ENCODE measurements at regions not wholly inside any gene's neighbourhood (a gene's known extent, or its start where the extent isn't known, plus 50 kb on each side); places are given as distances from the start of the nearest gene placed in this dataset.

- TF ChIP-seq ZFX (IDR thresholded peaks at IDR 0.05) (no peak), CTCF (conservative IDR thresholded peaks at IDR 0.05) (no peak)
- no peak overlapping the region for H3K27ac ChIP-seq
Observed at GRCh38 chr16:86026916-86027315, 128.0 kb downstream of the IRF8 start.

GRCh38 chr16:86027373-86028126 lies 128.6 kb downstream of the IRF8 start:
- TF ChIP-seq ZFX (IDR thresholded peaks at IDR 0.05) (no peak), CTCF (conservative IDR thresholded peaks at IDR 0.05) (no peak)
- H3K27ac ChIP-seq = no peak overlapping the region

GRCh38 chr16:86029131-86029741 lies 130.3 kb downstream of the IRF8 start:
- TF ChIP-seq ZFX (IDR thresholded peaks at IDR 0.05) (no peak), CTCF (conservative IDR thresholded peaks at IDR 0.05) (no peak)
- no peak overlapping the region for H3K27ac ChIP-seq

DNA sequence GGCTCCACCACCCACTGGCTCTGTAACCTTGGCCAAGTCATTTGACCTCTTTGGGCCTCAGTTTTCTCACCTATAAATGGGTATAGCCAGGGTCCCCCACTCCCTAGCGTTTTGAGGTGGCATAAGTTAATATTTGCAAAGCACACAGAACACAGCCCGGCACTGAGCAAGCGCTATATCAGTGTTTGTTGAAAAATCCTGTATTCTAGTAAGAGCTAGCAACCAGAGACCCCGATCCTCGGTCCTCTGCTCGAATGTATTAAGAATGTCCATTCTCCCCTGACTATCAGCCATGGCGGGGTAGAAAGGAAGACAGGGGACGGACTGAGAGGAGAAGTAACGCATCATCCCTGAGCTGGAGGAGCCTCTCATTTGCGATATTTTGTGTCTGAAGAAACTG lies 131.2 kb downstream of the IRF8 start:
- no peak for TF ChIP-seq ZFX (IDR thresholded peaks at IDR 0.05)
- no peak for TF ChIP-seq CTCF (conservative IDR thresholded peaks at IDR 0.05)
- H3K27ac ChIP-seq = no peak overlapping the region

GRCh38 chr16:86031141-86031678 lies 132.2 kb downstream of the IRF8 start:
- H3K27ac ChIP-seq = no peak overlapping the region
- TF ChIP-seq ZFX (IDR thresholded peaks at IDR 0.05) = no peak
- TF ChIP-seq CTCF (conservative IDR thresholded peaks at IDR 0.05) = no peak

GRCh38 chr16:86033016-86033474 lies 134.1 kb downstream of the IRF8 start:
- H3K27ac ChIP-seq = no peak overlapping the region
- TF ChIP-seq ZFX (IDR thresholded peaks at IDR 0.05) = no peak
- no peak for TF ChIP-seq CTCF (conservative IDR thresholded peaks at IDR 0.05)

DNA sequence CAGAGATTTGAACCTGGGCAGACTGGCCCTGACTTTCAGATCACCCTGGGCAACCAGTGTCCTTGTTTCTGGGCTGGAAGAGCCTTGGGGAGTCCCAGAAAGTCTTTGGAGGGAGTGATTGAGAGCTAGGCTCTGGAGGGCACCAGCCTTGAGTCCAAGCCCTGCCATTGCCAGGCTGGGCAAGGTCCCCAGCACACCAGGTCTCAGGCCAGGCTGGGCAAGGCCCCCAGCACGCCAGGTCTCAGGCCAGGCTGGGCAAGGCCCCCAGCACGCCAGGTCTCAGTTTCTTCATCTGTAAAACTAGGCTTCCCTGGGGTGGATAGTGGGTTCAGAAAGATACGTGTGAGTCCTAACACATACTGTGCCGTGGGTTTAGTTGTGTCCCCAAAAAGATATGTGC lies 135.0 kb downstream of the IRF8 start:
- TF ChIP-seq CTCF (conservative IDR thresholded peaks at IDR 0.05) (no peak), ZFX (IDR thresholded peaks at IDR 0.05) (no peak)

More for the DNA sequence above, 135.0 kb downstream of the IRF8 start:
- H3K27ac ChIP-seq = no peak overlapping the region

Measured in C4-2B (cell line).